ENCODE measurements at regions not wholly inside any gene's neighbourhood (a gene's known extent, or its start where the extent isn't known, plus 50 kb on each side); places are given as distances from the start of the nearest gene placed in this dataset.

DNA sequence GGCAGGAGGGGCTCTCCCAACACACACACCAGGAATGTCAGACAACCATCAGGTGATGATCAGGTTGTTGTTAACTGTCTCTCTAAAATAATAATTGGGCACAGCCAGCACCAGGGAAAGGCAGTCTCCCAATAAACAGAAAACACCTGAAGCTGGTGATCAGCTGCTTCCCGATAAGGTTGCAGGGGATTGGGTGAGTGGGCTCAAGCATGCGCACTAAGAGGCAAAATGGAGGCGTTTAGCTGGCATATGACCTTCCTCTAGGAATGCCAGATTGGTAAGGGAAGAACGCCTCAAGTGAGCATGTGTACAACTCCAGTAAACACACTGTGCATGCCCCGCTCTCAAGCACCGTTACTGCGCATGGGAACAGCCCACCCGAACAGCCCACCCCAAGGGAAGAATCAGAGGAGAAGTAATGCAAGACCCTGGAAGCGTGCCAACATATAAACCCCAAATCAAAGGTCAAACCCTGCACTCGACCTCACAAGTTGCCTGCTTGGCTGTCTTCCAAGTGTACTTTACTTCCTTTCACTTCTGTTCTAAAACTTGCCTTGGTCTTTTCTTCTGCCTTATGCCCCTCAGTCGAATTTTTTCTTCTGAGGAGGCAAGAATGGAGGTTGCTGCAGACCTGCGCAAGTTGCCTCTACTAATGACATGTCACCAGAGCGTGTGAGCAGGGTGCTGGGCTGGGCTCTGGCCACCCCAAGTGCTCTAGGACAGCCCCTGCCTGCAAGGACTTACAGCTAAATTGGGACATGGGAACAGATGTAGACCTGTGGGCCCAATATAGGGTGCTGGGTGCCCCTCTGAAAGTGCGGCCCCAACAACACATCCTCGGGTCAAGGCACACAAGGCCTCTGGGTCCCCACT lies 200.8 kb downstream of the RHOU start:
- TF ChIP-seq, protein P1, sequence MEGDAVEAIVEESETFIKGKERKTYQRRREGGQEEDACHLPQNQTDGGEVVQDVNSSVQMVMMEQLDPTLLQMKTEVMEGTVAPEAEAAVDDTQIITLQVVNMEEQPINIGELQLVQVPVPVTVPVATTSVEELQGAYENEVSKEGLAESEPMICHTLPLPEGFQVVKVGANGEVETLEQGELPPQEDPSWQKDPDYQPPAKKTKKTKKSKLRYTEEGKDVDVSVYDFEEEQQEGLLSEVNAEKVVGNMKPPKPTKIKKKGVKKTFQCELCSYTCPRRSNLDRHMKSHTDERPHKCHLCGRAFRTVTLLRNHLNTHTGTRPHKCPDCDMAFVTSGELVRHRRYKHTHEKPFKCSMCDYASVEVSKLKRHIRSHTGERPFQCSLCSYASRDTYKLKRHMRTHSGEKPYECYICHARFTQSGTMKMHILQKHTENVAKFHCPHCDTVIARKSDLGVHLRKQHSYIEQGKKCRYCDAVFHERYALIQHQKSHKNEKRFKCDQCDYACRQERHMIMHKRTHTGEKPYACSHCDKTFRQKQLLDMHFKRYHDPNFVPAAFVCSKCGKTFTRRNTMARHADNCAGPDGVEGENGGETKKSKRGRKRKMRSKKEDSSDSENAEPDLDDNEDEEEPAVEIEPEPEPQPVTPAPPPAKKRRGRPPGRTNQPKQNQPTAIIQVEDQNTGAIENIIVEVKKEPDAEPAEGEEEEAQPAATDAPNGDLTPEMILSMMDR (IDR thresholded peaks at IDR 0.05): no peak
- TF ChIP-seq EP300 (IDR thresholded peaks at IDR 0.05): no peak
- no peak for TF ChIP-seq POLR2A (IDR thresholded peaks at IDR 0.05)
- no peak for TF ChIP-seq POLR2AphosphoS5 (IDR thresholded peaks at IDR 0.05)

All from upper lobe of left lung (tissue), 4 donors.